Umbilical cord (tissue), 1 donor: ENCODE measurements at regions not wholly inside any gene's neighbourhood (a gene's known extent, or its start where the extent isn't known, plus 50 kb on each side); places are given as distances from the start of the nearest gene placed in this dataset.
"Not testable (repeated sequence)": the region's sequence is repeated elsewhere in the genome, so short reads cannot be mapped to it uniquely, and the experiment has no call there.

Experiments used
- DNase-seq: peaks from one replicate; pipeline ENCODE4 v3.0.0-alpha.2; 2015; ENCODE audit warnings: low spot score

DNA sequence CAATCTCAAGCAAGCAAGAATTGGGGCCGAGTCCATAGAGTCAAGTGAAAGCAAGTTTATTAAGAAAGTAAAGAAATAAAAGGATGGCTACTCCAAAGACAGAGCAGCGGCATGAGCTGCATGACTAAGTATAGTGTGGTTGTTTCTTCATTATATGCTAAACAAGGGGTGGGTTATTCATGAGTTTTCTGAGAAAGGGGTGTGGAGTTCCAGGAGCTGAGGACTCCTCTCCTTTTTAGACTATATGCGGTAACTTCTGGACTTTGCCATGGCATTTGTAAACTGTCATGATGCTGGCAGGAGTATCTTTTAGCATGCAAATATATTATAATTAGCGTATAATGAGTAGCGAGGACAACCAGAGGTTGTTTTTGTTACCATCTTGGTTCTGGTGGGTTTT, 819.9 kb downstream of the KCNJ2 start:
- no peak for DNase-seq

DNA sequence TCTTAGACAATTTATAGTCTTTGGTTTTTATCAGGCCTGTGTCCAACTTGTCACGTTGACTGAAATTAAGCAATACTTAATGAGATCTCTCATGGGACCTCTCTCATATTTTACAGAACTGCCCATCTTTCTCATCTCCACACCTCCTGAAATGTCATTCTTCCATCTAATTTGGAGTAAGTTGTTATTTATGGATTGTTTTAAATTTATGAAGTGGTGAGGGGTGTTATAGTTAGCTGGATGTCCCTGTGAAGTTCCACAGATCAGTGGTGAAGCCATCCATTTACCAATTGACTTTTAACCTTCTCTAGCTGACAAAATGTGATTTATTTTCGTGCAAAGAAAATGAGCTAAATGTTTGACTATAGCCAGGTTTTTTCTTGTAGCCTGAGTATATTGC, 824.9 kb downstream of the KCNJ2 start:
- DNase-seq, result no peak

DNA sequence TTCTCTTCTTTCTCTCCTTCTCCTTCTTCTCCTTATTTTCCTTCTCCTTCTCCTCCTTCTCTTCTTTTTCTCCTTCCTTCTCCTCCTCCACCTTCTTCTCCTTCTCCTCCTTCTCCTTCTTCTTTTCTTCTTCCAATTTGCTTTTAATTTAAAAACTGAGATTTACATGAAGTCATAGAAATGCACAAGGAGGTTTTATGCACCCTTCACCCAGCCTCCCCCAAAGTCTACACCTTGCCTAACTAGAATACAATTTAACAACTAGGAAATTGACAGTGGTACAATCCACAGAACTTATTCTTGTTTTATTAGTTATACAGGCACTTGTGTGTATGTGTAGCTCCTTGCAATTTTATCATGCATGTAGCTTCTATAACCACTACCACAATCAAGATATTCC, 826.7 kb downstream of the KCNJ2 start:
- no peak for DNase-seq

DNA sequence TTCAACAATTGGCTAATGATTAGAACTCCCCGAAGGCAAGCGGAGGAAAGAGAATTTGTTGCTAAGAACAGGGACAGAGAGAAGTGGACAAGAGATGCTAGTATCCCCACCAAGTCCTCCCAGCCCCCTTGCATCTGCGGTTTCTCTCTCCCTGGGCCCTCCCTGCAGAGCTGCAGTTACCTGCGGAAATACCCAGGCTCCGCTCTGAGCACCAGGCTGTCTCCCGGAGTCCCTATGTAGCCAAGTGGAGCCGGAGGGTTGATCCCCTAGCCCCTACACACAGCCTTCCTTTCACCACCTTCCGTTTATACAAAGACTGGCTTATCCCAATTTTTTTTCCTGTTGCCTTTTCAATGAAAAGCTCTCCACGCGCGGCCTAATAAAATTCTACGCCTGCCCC, 834.4 kb downstream of the KCNJ2 start:
- no peak for DNase-seq

DNA sequence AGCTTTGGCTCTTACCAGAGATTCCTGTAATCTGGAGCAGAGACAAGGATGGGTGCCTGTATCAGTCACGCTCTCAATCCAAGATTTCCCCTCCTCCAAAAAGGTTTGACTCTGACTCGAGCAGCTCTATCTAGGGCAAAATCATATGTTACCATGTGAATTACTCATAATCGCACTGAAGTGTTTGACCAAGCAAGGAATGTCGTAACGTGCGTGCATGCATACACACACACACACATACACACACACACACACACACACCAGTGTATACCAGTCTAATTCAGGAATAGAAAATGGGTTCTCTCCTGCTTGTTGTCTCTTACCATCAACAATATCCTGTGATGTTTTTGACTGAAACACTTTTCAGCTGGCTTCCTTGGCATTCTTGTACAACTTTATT, 835.1 kb downstream of the KCNJ2 start:
- DNase-seq, result no peak

DNA sequence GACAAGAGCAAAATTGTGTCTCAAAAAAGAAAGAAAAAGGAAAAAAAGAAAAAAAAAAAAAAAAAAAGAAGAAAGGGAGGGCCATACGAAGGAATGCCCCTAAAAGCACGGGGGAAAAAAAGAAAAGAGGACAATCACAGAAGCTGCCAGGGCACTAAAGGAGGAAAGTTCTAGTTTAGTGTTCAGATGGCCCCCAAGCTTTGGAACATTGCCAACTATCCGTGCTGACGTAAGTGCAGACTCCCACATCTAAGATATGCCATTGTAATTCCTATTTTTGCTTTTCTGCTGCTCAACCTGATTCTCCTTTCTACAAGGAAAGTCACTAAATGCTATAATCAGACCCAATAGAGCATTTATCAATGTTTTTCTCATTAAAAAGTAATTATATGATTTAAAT, 842.1 kb downstream of the KCNJ2 start:
- no peak for DNase-seq

DNA sequence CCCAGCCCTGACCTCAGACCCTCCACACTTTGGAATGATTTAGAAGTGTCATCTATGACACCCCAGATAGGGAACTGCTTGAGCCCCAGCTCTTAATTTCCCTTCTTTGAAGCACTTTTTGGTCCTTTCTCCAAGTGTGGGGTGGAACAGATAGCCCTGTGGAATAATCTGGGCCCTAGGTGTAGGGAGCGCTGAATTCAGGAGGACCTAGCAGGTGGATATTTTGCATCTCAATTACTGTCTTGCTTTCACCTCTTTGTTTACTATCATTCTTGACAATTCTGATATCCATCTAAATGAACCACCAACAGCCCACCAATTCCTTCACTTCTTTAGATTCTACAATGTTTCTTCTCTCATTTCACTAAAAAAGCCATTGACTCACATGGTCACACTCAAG, 850.4 kb downstream of the KCNJ2 start:
- no peak for DNase-seq

DNA sequence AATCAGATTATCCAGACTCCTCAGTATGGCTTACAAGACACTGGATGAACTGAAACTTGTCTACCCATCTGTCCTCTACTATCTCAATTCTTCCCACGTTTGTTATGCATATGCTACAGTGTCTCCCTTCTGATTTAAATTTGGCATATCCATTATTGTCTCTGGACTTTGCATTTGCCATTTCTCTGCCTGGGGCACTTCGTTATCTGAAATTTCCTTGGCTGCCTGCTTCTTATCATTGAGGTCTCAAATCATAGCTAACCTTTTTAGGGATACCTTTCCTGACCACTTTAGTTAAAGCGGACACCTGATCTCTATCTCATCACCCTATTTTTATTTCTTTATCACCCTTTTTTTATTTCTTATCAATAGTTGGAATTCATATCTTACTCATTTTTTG, 853.4 kb downstream of the KCNJ2 start:
- no peak for DNase-seq

DNA sequence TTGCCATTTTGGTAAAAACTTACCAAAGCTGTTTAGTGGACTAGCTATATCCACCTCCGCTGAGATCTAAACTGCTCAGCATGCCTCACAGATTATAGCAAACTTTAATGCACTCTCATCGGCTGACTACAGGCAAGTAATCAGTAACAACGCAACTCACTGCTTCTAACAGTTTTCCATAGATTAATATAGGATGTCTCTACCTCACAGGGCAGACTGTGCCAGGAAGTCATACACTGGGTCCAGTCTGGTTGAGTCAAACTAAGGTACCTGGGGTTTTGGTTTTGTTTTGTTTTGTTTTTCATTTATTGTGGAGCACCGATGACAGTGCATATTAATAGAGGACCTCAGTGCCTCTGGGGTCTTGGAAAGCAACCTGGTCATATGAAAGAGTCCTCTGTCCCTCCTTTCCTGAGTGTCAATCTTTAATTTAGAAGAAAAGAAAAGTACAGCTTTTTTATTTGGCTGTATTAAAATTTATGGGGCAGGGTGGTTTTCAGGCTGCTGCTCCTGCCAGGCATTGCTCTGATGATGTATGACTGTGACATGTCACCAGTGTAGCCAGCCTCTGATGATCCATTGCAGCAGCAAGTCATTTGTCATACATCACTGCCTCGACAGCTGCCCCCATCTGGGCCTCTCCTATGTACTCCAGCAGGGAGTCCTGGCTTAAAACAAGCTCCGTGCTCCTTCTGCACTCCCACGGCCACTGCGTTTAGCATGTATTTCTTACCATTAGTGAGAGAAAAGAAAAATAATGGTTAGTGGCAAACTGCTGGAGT, 854.1 kb downstream of the KCNJ2 start:
- peak; percentile 33 for DNase-seq

DNA sequence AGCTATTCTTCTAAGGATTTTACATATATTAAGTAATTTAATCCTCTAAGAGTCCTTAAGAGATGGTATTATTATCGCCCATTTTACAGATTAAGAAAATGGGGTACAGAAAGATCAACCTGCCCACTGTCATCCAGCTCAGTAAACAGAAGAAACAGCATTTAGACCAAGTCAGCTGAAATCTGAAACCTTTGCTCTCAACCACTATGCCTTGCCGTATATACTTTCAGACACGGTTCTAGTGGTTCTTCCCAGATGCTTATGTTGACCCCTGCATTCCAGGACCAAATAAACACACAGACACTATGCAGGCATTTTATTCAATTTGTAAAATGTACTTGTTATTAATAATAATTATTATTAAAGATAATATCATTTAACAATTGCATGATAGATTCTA, 854.8 kb downstream of the KCNJ2 start:
- no peak for DNase-seq

DNA sequence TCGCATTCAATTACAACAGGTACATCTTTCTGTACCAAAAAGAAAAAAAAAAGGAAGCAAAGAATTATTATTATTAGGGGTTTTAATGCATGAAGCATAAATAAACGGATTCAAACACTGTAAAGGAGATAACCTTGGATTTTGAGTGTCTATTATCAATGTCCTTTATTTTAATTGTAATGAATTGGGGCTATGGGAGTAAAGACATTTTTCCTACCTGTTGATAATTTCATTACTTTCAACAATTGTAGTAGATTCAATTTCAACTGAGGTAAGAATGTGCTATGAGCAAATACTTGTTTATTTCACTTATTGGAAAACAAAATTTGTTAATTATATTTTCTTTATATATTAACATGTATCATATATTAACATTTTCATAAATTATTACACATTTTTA, 855.6 kb downstream of the KCNJ2 start:
- no peak for DNase-seq

DNA sequence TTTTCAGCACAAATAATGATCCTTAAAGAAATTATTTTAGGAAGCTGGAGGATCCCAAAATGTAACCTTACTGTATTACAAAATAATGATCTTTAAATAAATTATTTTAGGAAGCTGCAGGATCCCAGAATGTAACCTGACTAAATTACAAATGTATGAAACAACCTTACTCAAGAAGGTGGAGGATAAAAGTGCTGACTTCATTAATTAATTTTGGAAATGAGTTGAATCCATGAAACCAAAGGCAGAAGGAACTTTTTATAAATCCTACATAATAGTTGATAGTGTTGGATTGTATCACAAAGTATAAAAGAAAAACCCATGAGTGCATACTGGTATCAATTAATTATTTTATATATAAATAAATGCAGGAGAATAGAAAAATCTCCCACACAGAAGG, 859.9 kb downstream of the KCNJ2 start:
- DNase-seq, result no peak

DNA sequence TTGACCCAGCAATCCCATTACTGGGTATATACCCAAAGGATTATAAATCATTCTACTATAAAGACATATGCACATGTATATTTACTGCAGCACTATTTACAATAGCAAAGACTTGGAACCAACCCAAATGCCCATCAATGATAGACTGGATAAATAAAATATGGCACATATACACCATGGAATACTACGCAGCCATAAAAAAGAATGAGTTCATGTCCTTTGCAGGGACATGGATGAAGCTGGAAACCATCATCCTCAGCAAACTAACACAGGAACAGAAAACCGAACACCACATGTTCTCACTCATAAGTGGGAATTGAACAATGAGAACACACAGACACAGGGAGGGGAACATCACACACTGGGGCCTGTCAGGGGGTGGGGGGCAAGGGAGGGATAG, 862.0 kb downstream of the KCNJ2 start:
- DNase-seq, result not testable (repeated sequence)

DNA sequence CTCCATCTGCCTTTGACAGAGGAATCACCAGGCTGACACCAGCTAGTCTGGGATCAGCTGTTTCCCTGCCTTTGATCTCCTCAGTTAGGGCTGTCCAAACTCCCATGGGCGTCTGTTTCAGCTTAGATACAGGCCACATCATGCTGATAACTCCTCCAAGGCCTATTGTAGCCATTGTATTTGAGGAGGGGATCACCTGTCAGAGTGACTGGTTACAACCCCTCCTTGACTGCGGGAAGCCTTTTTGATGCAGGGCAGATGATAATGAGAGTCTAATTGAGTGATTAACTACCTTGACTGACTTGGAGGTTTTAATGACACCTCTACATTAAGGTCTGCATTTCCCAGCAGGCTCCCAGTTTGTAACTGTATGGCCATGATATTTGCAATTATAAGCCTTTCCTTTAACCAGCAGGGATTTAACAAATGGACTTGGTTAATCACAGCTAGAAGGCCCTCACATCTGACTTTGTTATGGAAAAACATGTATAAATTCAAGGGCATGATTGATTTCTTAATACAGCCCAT, 863.5 kb downstream of the KCNJ2 start:
- no peak for DNase-seq

DNA sequence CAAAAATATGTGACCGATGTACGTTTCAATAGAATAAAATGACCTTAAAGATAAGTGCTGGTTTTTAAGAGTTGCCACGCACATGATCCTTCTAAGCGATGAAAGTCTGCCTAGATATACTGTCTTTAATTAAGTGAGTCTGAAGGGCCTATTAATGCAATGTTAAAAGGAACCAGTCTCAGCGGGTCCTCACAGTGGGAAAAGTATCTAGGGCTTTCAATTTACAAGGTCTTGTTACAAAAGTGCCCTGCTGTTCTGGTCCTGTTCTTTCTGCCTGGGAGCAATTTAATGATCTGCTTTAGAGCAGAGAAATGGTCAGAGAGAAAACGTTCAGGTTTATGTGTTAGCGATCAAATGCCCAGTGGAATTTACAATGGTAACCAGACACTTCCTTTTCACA, 864.0 kb downstream of the KCNJ2 start:
- no peak for DNase-seq

DNA sequence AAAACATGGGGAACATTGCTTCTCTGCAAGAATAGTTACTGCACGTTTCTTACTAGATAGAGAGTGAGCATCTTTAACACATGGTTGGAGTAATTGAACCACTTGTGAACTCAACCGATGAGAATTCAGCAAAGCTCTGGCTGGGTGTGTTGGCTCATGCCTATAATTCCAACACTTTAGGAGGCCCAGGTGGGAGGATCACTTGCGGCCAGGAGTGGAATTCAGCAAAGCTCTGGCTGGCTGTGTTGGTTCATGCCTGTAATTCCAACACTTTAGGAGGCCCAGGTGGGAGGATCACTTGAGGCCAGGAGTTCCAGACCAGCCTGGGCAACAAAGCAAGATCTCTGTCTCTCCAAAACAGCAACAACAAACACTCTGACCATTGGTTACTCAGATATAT, 865.9 kb downstream of the KCNJ2 start:
- DNase-seq, result no peak

DNA sequence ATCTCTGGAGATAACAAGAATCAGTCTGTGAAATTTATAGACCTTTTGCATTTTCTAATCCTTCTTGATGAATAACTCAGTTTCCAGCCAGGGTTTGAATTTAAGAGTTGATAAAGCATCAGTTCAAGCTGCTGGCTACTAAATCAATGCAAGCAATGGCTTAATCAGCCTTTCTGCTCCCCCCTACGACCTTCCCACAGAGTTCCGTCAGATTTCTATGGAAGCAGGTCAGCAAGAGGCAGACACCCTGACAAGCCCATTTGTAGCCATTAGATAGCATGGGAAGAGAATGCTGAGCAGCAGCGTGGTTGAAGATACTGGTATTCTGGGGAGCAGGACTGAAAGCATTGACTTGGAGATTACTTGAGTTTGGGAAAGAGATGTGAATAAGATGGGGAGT, 868.1 kb downstream of the KCNJ2 start:
- DNase-seq, result no peak

DNA sequence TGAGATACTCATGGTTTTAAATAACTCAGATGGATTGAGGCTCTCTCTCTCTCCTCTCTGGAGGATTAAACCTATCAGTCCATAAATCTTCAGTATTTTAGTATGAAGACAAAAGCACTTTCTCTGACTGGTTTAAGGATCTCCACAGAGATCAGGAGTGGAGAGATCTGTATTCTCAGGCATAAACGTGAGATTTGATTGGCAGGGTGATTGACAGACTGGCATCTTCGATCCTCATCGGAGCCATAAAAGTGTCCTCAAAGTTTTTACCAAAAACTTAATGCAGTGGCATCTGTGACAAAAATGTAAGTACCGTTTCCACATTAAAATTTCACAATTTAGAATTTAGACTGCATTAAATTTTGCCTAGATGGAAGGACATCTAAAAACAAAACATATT, 870.1 kb downstream of the KCNJ2 start:
- DNase-seq, result no peak

DNA sequence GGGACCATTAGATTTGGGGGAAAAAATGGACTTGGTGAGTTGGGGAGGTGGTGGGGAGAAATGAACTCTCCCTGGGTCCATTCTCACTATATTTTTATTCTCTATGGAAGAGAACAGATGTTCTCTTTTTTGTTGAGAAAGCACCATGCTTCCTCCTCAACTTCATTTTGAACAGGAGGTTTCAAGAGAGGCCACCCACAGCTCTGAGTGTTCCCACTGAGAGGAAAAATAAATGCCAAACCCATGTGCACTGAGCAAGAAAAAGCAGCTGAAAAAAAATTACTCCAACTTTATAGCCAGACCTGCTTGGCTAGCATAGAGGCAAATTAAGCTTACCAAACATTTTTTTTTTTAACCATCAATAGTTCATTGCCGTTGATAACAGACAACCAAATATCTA, 883.6 kb downstream of the KCNJ2 start:
- no peak for DNase-seq

DNA sequence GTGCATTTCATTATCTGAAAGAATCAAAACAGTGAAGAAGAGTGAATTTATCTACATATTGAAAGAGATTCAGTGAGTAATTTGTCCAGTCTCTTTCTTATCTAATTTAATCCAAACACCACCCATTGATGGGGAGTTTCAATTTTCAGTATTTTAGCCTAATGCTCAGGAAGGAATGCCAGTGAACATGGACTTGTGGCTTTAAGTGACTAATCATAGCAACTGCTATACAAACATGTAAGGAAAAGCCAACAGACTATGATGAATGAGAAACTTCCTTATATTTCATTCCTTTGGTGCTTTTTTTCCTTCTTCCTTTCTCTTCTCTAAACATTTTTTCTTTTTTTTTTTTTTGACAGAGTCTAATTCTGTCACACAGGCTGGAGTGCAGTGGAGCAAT, 885.8 kb downstream of the KCNJ2 start:
- no peak for DNase-seq

DNA sequence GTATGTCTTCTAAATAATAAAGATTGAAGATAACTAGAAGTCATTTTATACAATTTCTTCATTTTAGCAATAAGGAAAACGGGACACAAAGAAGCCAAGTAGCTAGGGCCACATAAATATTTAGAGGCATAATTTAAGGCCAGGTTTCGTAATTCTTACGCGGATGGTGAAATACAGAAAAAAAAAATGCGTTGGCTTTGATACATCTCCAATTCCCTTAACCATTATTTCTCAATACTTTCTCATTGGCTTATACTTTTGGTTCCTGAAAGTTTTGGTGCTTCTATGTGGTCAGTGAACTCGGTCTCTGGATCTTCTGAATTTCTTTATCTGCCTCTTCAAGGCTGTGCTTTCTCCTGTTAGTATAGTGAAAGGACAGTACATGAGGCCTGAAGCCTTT, 888.1 kb downstream of the KCNJ2 start:
- DNase-seq, result no peak

DNA sequence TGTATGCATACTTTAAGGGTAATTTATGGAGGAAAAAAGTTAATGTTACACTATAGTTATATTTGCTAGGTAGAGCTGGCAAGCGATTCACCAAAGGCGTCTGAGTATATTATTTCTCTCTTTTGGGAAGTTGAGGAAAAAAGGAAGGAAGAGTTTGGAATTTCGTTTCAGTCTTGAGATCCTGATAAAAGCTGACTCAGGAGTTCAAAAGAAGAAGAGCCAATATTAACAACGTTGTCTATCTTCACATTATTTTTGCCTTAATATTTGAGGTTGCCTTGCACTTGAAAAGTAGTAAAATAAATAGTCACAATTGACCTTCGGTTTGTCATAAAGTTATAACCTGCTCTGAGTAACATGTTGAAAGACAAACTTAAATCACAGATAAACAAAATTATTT, 888.6 kb downstream of the KCNJ2 start:
- no peak for DNase-seq

DNA sequence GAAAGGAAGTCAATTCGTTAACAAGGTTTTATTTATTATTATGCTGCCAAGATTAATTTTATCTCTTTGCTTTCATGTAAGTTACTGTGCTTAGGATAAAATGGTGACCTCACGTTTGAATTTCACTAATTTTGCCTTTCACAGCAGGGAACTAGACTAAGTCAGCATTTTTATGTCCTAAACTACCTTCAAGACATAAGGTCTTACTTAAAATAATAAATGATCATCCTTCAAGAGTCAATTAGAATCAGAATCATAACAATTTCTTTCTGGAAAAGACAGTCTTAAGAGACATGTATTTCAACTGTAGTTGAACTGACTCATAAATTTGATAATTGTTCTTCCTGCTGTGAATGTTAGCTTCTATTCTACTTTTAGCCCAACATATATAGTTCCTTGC, 893.8 kb downstream of the KCNJ2 start:
- no peak for DNase-seq

DNA sequence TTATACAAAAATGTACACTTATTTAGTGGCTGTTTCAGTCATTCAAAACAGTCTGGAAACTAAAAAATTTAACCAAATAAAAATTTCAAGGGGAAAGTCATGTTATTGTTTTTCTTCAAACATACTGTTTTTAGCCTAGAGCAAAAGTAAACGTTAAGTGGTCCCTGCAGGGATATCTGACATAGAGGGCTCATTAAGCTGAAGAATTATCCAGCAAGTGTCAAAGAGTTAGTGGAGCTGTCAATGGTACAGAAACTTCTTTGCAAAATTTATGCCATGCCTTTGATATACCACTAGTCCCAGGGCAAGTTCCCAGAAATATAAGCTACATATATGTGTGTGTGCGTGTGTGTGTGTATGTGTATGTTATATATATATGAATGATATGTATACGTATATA, 894.2 kb downstream of the KCNJ2 start:
- DNase-seq, result no peak
